ENCODE measurements at regions not wholly inside any gene's neighbourhood (a gene's known extent, or its start where the extent isn't known, plus 50 kb on each side); places are given as distances from the start of the nearest gene placed in this dataset.

- DNase-seq (no peak), ATAC-seq (no peak)
- no peaks in the 10 kb centered on the region for H3K9me3 Mint-ChIP-seq (ENCODE audit: insufficient read depth)
- no peak overlapping the region for H3K4me3 Mint-ChIP-seq
- ChIA-PET CTCF (no interaction called here), POLR2A (no interaction called here)
- H3K27ac Mint-ChIP-seq: no peak overlapping the region
- H3K36me3 Mint-ChIP-seq (ENCODE audit: low read depth): no peaks in the 10 kb centered on the region
- H3K27me3 Mint-ChIP-seq (ENCODE audit: low read depth): no peaks in the 10 kb centered on the region
- no peaks in the 10 kb centered on the region for H3K4me1 Mint-ChIP-seq (ENCODE audit: low read depth)
Measured at GRCh38 chr9:115770521-115770920, 383.1 kb upstream of the PAPPA start.

GRCh38 chr9:115775659-115776058 is 377.9 kb upstream of the PAPPA start:
- H3K27me3 Mint-ChIP-seq (ENCODE audit: low read depth): no peaks in the 10 kb centered on the region
- ChIA-PET CTCF (no interaction called here), POLR2A (no interaction called here)
- H3K27ac Mint-ChIP-seq: no peak overlapping the region
- DNase-seq (no peak), ATAC-seq (no peak)
- H3K4me3 Mint-ChIP-seq: no peak overlapping the region
- H3K9me3 Mint-ChIP-seq (ENCODE audit: insufficient read depth): peaks cover 5% of the 10 kb centered on the region
- H3K4me1 Mint-ChIP-seq (ENCODE audit: low read depth): no peaks in the 10 kb centered on the region
- H3K36me3 Mint-ChIP-seq (ENCODE audit: low read depth): no peaks in the 10 kb centered on the region

- no peaks in the 10 kb centered on the region for H3K4me1 Mint-ChIP-seq (ENCODE audit: low read depth)
- DNase-seq (no peak), ATAC-seq (no peak)
- H3K27ac Mint-ChIP-seq: no peak overlapping the region
- no peaks in the 10 kb centered on the region for H3K27me3 Mint-ChIP-seq (ENCODE audit: low read depth)
- CTCF ChIA-PET: no interaction called here
- H3K36me3 Mint-ChIP-seq (ENCODE audit: low read depth): no peaks in the 10 kb centered on the region
- H3K9me3 Mint-ChIP-seq (ENCODE audit: insufficient read depth): peaks cover 5% of the 10 kb centered on the region
- no peak overlapping the region for H3K4me3 Mint-ChIP-seq
- POLR2A ChIA-PET: no interaction called here
Measured at GRCh38 chr9:115777610-115778009, 376.0 kb upstream of the PAPPA start.

- Mint-ChIP-seq H3K36me3 (ENCODE audit: low read depth) (no peaks in the 10 kb centered on the region), H3K27ac (no peak overlapping the region), H3K9me3 (ENCODE audit: insufficient read depth) (peaks cover 5% of the 10 kb centered on the region), H3K4me3 (no peak overlapping the region), H3K4me1 (ENCODE audit: low read depth) (no peaks in the 10 kb centered on the region), H3K27me3 (ENCODE audit: low read depth) (no peaks in the 10 kb centered on the region)
- DNase-seq: no peak
- CTCF ChIA-PET: interaction anchor here (0.7 kb wide), 1 partner anchor 925 kb away, joined by 3 read pairs; no protein-coding TSS in a partner anchor
- POLR2A ChIA-PET: no interaction called here
- ATAC-seq: no peak
Measured at GRCh38 chr9:115781070-115781736, 372.4 kb upstream of the PAPPA start.

- no peaks in the 10 kb centered on the region for H3K27me3 Mint-ChIP-seq (ENCODE audit: low read depth)
- no peaks in the 10 kb centered on the region for H3K9me3 Mint-ChIP-seq (ENCODE audit: insufficient read depth)
- no peak for ATAC-seq
- H3K27ac Mint-ChIP-seq: no peak overlapping the region
- ChIA-PET CTCF (no interaction called here), POLR2A (no interaction called here)
- H3K36me3 Mint-ChIP-seq (ENCODE audit: low read depth): no peaks in the 10 kb centered on the region
- DNase-seq: no peak
- H3K4me1 Mint-ChIP-seq (ENCODE audit: low read depth): no peaks in the 10 kb centered on the region
- no peak overlapping the region for H3K4me3 Mint-ChIP-seq
Measured at GRCh38 chr9:115786321-115786720, 367.3 kb upstream of the PAPPA start.

GRCh38 chr9:115790520-115790919 is 363.1 kb upstream of the PAPPA start:
- H3K27ac Mint-ChIP-seq: no peak overlapping the region
- H3K27me3 Mint-ChIP-seq (ENCODE audit: low read depth): no peaks in the 10 kb centered on the region
- H3K4me1 Mint-ChIP-seq (ENCODE audit: low read depth): no peaks in the 10 kb centered on the region
- ATAC-seq: no peak
- H3K36me3 Mint-ChIP-seq (ENCODE audit: low read depth): no peaks in the 10 kb centered on the region
- ChIA-PET CTCF (no interaction called here), POLR2A (no interaction called here)
- H3K9me3 Mint-ChIP-seq (ENCODE audit: insufficient read depth): no peaks in the 10 kb centered on the region
- H3K4me3 Mint-ChIP-seq: no peak overlapping the region
- no peak for DNase-seq

- ATAC-seq: no peak
- ChIA-PET CTCF (no interaction called here), POLR2A (no interaction called here)
- Mint-ChIP-seq H3K27ac (no peak overlapping the region), H3K4me1 (ENCODE audit: low read depth) (no peaks in the 10 kb centered on the region), H3K9me3 (ENCODE audit: insufficient read depth) (no peaks in the 10 kb centered on the region), H3K27me3 (ENCODE audit: low read depth) (no peaks in the 10 kb centered on the region), H3K4me3 (no peak overlapping the region), H3K36me3 (ENCODE audit: low read depth) (no peaks in the 10 kb centered on the region)
- no peak for DNase-seq
Measured at GRCh38 chr9:115794921-115795475, 358.6 kb upstream of the PAPPA start.

- ChIA-PET CTCF (no interaction called here), POLR2A (no interaction called here)
- ATAC-seq (no peak), DNase-seq (no peak)
- no peaks in the 10 kb centered on the region for H3K36me3 Mint-ChIP-seq (ENCODE audit: low read depth)
- H3K27me3 Mint-ChIP-seq (ENCODE audit: low read depth): no peaks in the 10 kb centered on the region
- no peaks in the 10 kb centered on the region for H3K9me3 Mint-ChIP-seq (ENCODE audit: insufficient read depth)
- no peak overlapping the region for H3K27ac Mint-ChIP-seq
- no peaks in the 10 kb centered on the region for H3K4me1 Mint-ChIP-seq (ENCODE audit: low read depth)
- no peak overlapping the region for H3K4me3 Mint-ChIP-seq
Measured at GRCh38 chr9:115799734-115800133, 353.9 kb upstream of the PAPPA start.

- Mint-ChIP-seq H3K36me3 (ENCODE audit: low read depth) (no peaks in the 10 kb centered on the region), H3K27me3 (ENCODE audit: low read depth) (no peaks in the 10 kb centered on the region), H3K4me3 (no peak overlapping the region), H3K4me1 (ENCODE audit: low read depth) (no peaks in the 10 kb centered on the region), H3K27ac (no peak overlapping the region), H3K9me3 (ENCODE audit: insufficient read depth) (no peaks in the 10 kb centered on the region)
- DNase-seq (no peak), ATAC-seq (no peak)
- CTCF ChIA-PET: no interaction called here
- POLR2A ChIA-PET: no interaction called here
Measured at GRCh38 chr9:115804206-115804605, 349.4 kb upstream of the PAPPA start.

GRCh38 chr9:115808108-115808507 is 345.5 kb upstream of the PAPPA start:
- POLR2A ChIA-PET: no interaction called here
- Mint-ChIP-seq H3K4me1 (ENCODE audit: low read depth) (no peaks in the 10 kb centered on the region), H3K27me3 (ENCODE audit: low read depth) (no peaks in the 10 kb centered on the region), H3K9me3 (ENCODE audit: insufficient read depth) (no peaks in the 10 kb centered on the region), H3K27ac (no peak overlapping the region), H3K36me3 (ENCODE audit: low read depth) (no peaks in the 10 kb centered on the region), H3K4me3 (no peak overlapping the region)
- CTCF ChIA-PET: no interaction called here
- no peak for DNase-seq
- no peak for ATAC-seq

GRCh38 chr9:115808695-115809094 is 344.9 kb upstream of the PAPPA start:
- Mint-ChIP-seq H3K4me3 (no peak overlapping the region), H3K4me1 (ENCODE audit: low read depth) (no peaks in the 10 kb centered on the region), H3K27ac (no peak overlapping the region), H3K9me3 (ENCODE audit: insufficient read depth) (no peaks in the 10 kb centered on the region), H3K36me3 (ENCODE audit: low read depth) (no peaks in the 10 kb centered on the region), H3K27me3 (ENCODE audit: low read depth) (no peaks in the 10 kb centered on the region)
- no peak for ATAC-seq
- ChIA-PET CTCF (no interaction called here), POLR2A (no interaction called here)
- DNase-seq: no peak

GRCh38 chr9:115810166-115810565 is 343.4 kb upstream of the PAPPA start:
- no peaks in the 10 kb centered on the region for H3K27me3 Mint-ChIP-seq (ENCODE audit: low read depth)
- H3K36me3 Mint-ChIP-seq (ENCODE audit: low read depth): no peaks in the 10 kb centered on the region
- H3K27ac Mint-ChIP-seq: no peak overlapping the region
- no peak overlapping the region for H3K4me3 Mint-ChIP-seq
- no peaks in the 10 kb centered on the region for H3K9me3 Mint-ChIP-seq (ENCODE audit: insufficient read depth)
- ChIA-PET CTCF (no interaction called here), POLR2A (no interaction called here)
- H3K4me1 Mint-ChIP-seq (ENCODE audit: low read depth): no peaks in the 10 kb centered on the region
- no peak for DNase-seq
- no peak for ATAC-seq

- H3K4me1 Mint-ChIP-seq (ENCODE audit: low read depth): no peaks in the 10 kb centered on the region
- no peak overlapping the region for H3K4me3 Mint-ChIP-seq
- no peaks in the 10 kb centered on the region for H3K36me3 Mint-ChIP-seq (ENCODE audit: low read depth)
- POLR2A ChIA-PET: no interaction called here
- DNase-seq: no peak
- ATAC-seq: no peak
- no peaks in the 10 kb centered on the region for H3K27me3 Mint-ChIP-seq (ENCODE audit: low read depth)
- CTCF ChIA-PET: no interaction called here
- H3K9me3 Mint-ChIP-seq (ENCODE audit: insufficient read depth): no peaks in the 10 kb centered on the region
- no peak overlapping the region for H3K27ac Mint-ChIP-seq
Measured at GRCh38 chr9:115814081-115814480, 339.5 kb upstream of the PAPPA start.
